Thyroid gland (tissue), 4 donors: ENCODE measurements at regions not wholly inside any gene's neighbourhood (a gene's known extent, or its start where the extent isn't known, plus 50 kb on each side); places are given as distances from the start of the nearest gene placed in this dataset.

ENCODE experiments used
- POLR2A ChIP-seq, 2 donors: fragments of 450-650 bp; IDR thresholded peaks; one replicate each; pipeline ENCODE4 v1.6.1; 2017; ENCODE audit warnings: antibody characterized with exemption in 2 of 2, mild to moderate bottlenecking in 2 of 2, moderate library complexity in 1 of 2
- TF ChIP-seq, protein P1 (sequence below), 6 experiments: fragments of 200-600 bp in 3 of 6; fragments of 450-650 bp in 3 of 6; sonication (generic) in 3 of 6; IDR thresholded peaks; one replicate each; pipeline ENCODE4 v1.5.1; 2016 to 2019; ENCODE audit warnings: antibody characterized with exemption in 6 of 6, mild to moderate bottlenecking in 2 of 6, inconsistent platforms in 1 of 6, moderate library complexity in 1 of 6

DNA sequence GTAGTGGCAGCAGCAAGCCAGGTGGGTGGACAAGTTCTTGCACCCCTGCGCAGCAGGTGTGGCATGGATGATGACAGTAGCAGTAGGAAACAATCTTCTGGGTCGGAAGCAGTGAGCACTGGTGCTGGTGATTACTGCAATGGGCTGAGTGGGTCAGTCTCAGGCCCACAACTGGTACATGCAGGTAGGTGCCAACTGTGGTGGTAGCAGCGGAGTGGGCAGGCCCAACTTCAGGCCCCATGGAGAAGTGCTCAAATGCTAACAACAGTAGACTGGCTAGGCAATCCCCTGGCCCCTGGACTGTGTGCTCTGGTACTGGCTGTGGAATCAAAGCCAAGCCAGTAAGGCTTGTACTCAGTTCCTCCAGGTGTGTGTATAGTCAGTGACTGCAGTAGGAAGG, 413.7 kb downstream of the PDGFC start:
- TF ChIP-seq, protein P1, sequence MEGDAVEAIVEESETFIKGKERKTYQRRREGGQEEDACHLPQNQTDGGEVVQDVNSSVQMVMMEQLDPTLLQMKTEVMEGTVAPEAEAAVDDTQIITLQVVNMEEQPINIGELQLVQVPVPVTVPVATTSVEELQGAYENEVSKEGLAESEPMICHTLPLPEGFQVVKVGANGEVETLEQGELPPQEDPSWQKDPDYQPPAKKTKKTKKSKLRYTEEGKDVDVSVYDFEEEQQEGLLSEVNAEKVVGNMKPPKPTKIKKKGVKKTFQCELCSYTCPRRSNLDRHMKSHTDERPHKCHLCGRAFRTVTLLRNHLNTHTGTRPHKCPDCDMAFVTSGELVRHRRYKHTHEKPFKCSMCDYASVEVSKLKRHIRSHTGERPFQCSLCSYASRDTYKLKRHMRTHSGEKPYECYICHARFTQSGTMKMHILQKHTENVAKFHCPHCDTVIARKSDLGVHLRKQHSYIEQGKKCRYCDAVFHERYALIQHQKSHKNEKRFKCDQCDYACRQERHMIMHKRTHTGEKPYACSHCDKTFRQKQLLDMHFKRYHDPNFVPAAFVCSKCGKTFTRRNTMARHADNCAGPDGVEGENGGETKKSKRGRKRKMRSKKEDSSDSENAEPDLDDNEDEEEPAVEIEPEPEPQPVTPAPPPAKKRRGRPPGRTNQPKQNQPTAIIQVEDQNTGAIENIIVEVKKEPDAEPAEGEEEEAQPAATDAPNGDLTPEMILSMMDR (IDR thresholded peaks at IDR 0.05): no peak
- TF ChIP-seq POLR2A (IDR thresholded peaks at IDR 0.05): no peak
